LoVo (cell line): ENCODE measurements at regions not wholly inside any gene's neighbourhood (a gene's known extent, or its start where the extent isn't known, plus 50 kb on each side); places are given as distances from the start of the nearest gene placed in this dataset.

Source experiments
- DNase-seq: peaks from one replicate; pipeline ENCODE4 v3.0.0-alpha.2; 2016; ENCODE audit warnings: low spot score

DNA sequence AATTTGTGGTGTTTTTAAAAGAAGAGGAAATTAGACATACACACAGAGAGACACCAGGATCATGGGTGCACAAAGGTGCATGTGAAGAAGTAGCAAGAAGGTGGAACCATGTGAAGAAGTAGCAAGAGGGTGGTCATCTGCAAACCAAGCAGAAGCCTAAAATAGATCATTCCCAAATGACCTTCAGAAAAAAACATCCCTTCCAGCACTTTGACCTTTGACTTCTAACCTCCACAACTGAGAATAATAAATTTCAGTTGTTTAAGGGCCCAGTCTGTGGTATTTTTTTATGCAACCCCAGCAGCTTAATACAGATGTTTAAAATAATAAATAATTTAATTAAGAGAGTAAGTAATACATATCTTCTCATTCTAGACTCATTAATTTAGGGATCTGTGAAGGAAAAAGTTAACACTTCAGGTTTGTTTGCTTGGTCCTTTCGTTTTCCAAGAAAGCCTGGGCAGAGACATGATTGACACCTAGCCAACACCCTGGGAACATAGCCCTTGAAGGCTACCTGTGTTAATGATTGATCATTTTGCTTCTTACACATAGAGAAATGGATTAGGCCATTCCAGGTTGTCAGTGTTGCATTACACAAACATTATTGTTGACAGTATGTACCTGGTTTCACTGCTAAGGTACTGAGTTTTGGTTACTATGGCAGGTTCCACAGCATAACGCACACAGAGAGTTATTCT, 1331.2 kb upstream of the GBE1 start:
- DNase-seq, result no peak

DNA sequence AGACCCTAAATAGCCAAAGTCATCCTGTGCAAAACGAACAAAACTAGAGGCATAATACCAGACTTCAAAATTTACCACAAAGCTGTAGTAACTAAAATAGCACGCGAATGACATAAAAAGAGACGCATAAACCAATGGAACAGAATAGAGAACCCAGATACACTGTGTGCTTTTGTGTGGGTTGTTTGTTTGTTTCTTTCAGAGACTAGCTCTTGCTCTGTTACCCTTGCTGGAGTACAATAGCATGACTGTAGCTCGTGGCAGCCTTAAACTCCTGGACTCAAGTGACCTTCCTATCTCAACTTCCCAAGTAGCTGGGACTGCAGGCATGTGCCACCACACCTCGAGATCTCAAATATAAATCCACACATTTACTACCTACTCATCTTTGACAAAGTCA, 1314.6 kb upstream of the GBE1 start:
- DNase-seq, result no peak

GRCh38 chr3:83074485-83074884, 1313.0 kb upstream of the GBE1 start:
- no peak for DNase-seq

DNA sequence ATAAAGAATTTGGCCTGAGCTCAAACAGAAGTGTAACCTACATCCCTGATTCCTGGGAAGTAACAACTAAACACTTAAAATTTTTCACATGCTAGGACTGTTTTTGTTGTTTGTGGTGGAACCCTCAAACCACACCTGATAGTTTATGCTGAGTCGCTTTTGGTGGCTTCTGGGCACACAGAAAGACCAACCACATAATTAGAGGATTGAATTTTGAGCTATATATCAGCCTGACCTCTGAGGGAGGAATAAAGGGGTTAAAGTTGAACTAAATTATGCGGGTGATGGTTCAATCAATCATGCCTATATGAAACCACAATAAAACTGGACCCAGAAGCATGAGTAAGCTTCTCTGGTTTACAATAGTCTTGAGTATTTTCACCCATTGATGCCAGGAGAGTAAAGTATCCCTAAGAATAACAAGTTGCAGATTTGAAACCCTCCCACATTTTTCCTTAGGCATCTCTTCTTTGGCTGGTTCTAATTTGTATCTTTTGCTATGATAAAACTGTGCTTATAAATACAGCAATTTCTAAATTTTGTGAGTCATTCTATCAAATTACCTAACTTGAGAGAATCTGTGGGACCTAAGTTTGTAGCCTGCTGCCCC, 1304.5 kb upstream of the GBE1 start:
- DNase-seq, result no peak

DNA sequence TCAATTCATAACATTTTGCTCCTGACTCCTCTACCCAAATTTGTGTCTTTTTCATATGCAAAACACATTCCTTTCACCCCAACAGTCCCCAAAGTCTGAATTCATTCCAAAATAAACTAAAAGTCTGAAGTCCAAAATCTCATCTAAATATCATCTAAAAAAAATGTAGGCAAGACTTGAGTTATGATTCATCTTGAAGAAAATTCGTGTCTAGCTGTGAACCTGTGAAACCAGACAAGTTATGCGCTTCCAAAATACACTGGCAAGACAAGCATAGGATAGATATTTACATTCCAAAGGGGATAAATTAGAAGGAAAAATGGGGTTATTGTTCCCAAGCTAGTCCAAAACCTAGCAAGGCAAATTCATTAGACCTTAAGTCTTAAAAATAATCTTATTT, 1302.0 kb upstream of the GBE1 start:
- DNase-seq, result no peak

GRCh38 chr3:83048556-83048955, 1287.1 kb upstream of the GBE1 start:
- DNase-seq, result no peak

- no peak for DNase-seq
Measured at GRCh38 chr3:83039422-83039821, 1278.0 kb upstream of the GBE1 start.

GRCh38 chr3:83035704-83036010, 1274.2 kb upstream of the GBE1 start:
- no peak for DNase-seq

- DNase-seq, result no peak
Measured at GRCh38 chr3:83034806-83035703, 1273.6 kb upstream of the GBE1 start.

DNA sequence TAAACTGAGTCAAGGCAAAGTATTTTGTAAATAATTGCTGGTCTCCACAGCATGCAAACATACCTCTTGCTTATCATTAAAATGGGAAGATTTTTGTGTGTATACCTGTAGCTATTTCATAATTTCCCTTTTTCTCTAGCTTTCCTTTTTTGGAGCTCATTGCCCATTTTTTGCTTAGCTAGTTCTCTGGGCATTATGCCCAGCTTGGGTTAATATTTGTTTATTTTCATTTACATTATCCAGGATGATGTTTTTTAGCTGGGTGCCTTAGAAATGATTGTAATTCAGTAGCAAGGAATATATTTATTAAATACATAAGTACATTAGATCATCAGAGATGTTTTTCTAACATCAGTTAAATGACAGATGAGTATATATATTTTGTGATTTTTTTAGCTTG, 1271.7 kb upstream of the GBE1 start:
- DNase-seq, result no peak

DNA sequence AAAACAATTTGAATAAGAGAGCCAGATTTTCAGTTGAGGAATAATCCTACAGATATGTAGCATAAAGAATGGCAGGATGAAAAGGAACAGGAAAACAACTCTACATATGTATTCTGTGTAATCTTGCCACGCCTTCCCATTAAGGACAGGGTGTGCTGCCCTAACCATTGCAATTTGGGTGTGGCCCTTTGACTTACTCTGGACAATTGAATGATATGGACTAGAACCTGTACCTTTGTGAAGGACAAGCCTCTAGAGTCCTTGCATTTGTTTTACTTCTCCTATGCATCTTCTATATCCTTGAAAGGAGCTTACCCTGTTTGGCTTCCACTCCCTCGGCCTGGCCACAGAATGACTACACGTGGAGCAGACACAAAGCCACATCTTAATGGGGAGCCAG, 1261.6 kb upstream of the GBE1 start:
- no peak for DNase-seq

- no peak for DNase-seq
Measured at GRCh38 chr3:83011481-83011880, 1250.0 kb upstream of the GBE1 start.

DNA sequence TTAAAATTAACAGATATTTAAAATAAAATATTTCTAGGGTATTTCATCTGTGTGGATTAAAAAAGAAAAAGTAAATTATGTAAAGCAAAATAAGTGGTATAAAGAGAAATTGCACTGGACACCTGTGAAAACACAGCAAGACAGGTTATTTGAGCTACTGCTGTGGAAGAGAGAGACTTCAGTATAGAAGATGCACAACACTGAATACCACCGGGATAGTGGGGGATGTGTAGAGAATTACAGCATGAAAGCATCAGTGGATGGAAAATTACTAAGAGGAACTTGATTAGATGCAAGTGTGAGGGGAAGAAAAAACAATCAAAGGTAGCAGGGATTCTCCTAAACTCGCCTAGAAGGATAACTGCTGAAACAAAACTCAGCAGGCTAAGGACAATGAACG, 1242.5 kb upstream of the GBE1 start:
- no peak for DNase-seq

- no peak for DNase-seq
Measured at GRCh38 chr3:83002869-83003445, 1241.5 kb upstream of the GBE1 start.

DNA sequence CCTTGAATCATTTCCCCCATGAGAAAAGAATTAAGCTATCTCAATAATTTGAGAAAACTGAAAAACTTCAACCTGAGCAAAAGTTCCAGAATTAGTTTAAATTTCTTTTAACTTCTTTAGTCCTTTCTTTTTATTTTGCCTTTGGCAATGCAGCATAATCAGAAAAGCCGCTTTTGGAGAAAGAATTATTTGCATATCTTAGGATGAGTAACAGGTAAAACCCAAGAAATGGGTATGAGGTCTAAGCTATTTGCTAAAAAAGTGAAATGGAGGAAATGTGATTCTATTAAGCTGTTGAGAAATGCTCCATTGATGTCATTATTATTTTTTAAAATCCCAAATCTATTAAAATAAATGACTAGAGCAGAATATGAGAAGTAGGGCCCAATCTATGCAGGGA, 1238.3 kb upstream of the GBE1 start:
- no peak for DNase-seq

DNA sequence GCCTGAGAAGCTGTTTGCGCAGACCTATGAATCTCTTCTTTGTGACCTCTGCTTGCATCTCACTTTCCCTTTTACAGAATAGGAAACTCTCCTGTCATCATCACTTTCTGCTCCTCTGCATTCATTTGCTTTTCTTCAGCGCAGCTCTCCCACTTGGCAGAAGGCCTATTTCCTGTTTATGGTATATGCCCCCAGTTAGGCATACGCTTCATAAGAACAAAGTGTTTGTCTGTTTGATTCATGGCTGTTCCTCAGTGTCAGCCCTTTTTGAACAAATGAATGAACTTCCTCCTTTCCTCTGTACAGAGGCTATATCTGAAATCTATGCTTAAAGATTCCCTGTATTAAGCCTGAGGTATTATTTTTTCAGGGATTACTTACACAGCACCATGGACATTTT, 1216.9 kb upstream of the GBE1 start:
- DNase-seq, result no peak

DNA sequence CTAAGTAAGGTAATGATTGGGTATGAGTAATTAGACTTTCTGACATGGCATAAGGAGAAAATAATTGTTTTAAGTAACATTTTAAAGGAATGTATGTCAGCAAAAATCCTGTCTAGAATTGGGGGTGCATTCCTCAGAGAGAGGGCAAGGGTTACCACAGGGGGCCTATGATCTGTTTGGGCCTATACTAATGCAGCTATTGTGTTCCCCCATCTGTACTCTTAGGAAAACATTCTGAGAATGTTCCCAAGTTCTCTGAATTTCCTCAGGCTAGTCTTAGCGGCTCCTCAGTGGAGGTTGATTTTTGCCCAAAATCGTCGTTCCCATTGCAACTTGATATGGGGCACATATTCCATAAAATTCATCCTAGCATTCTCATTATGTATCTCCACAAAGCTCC, 1216.4 kb upstream of the GBE1 start:
- no peak for DNase-seq

DNA sequence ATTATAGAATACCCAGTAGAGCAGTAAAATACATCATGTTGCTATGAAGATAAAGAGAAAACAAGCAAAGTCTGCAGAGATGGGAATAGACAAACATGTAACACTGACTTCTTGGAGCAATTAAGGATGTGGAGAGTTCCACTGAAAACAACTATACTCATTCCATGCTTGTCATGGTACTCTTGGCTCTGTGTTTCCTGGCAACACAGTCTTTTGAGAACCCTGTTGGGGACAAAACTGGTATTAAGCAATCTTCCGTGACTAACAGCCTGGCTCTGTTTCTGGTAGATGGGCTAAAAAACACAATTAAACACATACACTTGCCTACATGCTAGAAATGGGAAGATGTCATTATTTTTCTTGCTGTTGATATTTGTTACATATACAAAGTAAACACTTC, 1212.3 kb upstream of the GBE1 start:
- no peak for DNase-seq

- DNase-seq, result no peak
Measured at GRCh38 chr3:82960379-82960778, 1198.9 kb upstream of the GBE1 start.

GRCh38 chr3:82957696-82958095, 1196.3 kb upstream of the GBE1 start:
- no peak for DNase-seq

- DNase-seq, result no peak
Measured at GRCh38 chr3:82957079-82957478, 1195.6 kb upstream of the GBE1 start.

GRCh38 chr3:82954486-82954885, 1193.0 kb upstream of the GBE1 start:
- no peak for DNase-seq

DNA sequence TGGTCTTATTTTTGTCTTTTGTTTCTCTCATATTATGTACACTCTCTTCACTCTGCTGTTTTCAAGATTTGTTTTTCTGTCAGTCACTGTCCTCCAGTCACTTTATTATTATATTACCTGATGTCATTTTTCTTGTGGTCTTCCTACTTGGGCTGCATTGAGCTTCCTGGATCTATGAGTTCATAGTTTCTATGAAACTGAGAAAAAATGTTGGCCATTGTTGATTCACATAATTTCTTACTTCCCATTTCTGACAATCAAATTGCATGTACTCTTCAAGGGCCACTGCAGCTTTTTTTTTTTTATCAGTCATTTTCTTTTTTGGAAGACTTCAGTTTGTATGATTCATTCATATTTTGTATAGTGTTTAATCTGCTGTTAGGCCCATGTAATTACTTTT, 1180.6 kb upstream of the GBE1 start:
- DNase-seq, result no peak
